ENCODE measurements at regions not wholly inside any gene's neighbourhood (a gene's known extent, or its start where the extent isn't known, plus 50 kb on each side); places are given as distances from the start of the nearest gene placed in this dataset.

GRCh38 chr20:52361650-52362049 lies 170.1 kb upstream of the ZFP64 start:
- no peaks in the 10 kb centered on the region for H3K4me1 ChIP-seq (ENCODE audit: insufficient read depth, low read length, poor library complexity, severe bottlenecking)
- H2AFZ ChIP-seq (ENCODE audit: low read length), result no peak overlapping the region
- no peaks in the 10 kb centered on the region for H3K9me3 ChIP-seq (ENCODE audit: low read length)
- no peak for DNase-seq (ENCODE audit: low spot score)
- intact Hi-C loops (cut with micrococcal nuclease; ENCODE audit: unreplicated experiment), result no loop called here
- no peak overlapping the region for H3K4me3 ChIP-seq (ENCODE audit: low read depth, low read length, poor library complexity, severe bottlenecking)
- no peaks in the 10 kb centered on the region for H4K20me1 ChIP-seq (ENCODE audit: insufficient read depth, low read length)
- CTCF ChIA-PET (ENCODE audit: unreplicated experiment), result no interaction called here
- TF ChIP-seq CTCF (conservative IDR thresholded peaks at IDR 0.05; ENCODE audit: low read length) (no peak), EZH2phosphoT487 (IDR thresholded peaks at IDR 0.05; ENCODE audit: borderline replicate concordance, low read depth, low read length) (no peak)
- H3K4me2 ChIP-seq (ENCODE audit: low read length), result no peak overlapping the region
- POLR2A ChIA-PET, result no interaction called here
- H3K9me2 ChIP-seq (ENCODE audit: insufficient read depth, low read length), result no peaks in the 10 kb centered on the region
- no peak overlapping the region for H3K27ac ChIP-seq (ENCODE audit: low read depth, low read length, poor library complexity, severe bottlenecking)
- H3K79me2 ChIP-seq (ENCODE audit: insufficient read depth, low read depth, low read length), result no peaks in the 10 kb centered on the region
- H3K36me3 ChIP-seq (ENCODE audit: insufficient read depth, low read length), result no peaks in the 10 kb centered on the region
- BruUV-seq (replicated peaks), result no TSS peak

- H4K20me1 ChIP-seq (ENCODE audit: insufficient read depth, low read length), result no peaks in the 10 kb centered on the region
- H3K9me3 ChIP-seq (ENCODE audit: low read length), result no peaks in the 10 kb centered on the region
- no peak overlapping the region for H3K4me2 ChIP-seq (ENCODE audit: low read length)
- no peak for DNase-seq (ENCODE audit: low spot score)
- intact Hi-C loops (cut with micrococcal nuclease; ENCODE audit: unreplicated experiment), result no loop called here
- ChIA-PET POLR2A (no interaction called here), CTCF (ENCODE audit: unreplicated experiment) (no interaction called here)
- no peaks in the 10 kb centered on the region for H3K4me1 ChIP-seq (ENCODE audit: insufficient read depth, low read length, poor library complexity, severe bottlenecking)
- no peak overlapping the region for H2AFZ ChIP-seq (ENCODE audit: low read length)
- H3K9me2 ChIP-seq (ENCODE audit: insufficient read depth, low read length), result no peaks in the 10 kb centered on the region
- H3K4me3 ChIP-seq (ENCODE audit: low read depth, low read length, poor library complexity, severe bottlenecking), result no peak overlapping the region
- no peak for TF ChIP-seq EZH2phosphoT487 (IDR thresholded peaks at IDR 0.05; ENCODE audit: borderline replicate concordance, low read depth, low read length)
- TF ChIP-seq CTCF (conservative IDR thresholded peaks at IDR 0.05; ENCODE audit: low read length), result no peak
- no TSS peak for BruUV-seq (replicated peaks)
- no peak overlapping the region for H3K27ac ChIP-seq (ENCODE audit: low read depth, low read length, poor library complexity, severe bottlenecking)
- H3K79me2 ChIP-seq (ENCODE audit: insufficient read depth, low read depth, low read length), result no peaks in the 10 kb centered on the region
- H3K36me3 ChIP-seq (ENCODE audit: insufficient read depth, low read length), result no peaks in the 10 kb centered on the region
Measured at GRCh38 chr20:52349806-52350205, 158.2 kb upstream of the ZFP64 start.

- no peak overlapping the region for H3K27ac ChIP-seq (ENCODE audit: low read depth, low read length, poor library complexity, severe bottlenecking)
- ChIA-PET POLR2A (no interaction called here), CTCF (ENCODE audit: unreplicated experiment) (no interaction called here)
- no peaks in the 10 kb centered on the region for H3K4me1 ChIP-seq (ENCODE audit: insufficient read depth, low read length, poor library complexity, severe bottlenecking)
- H3K36me3 ChIP-seq (ENCODE audit: insufficient read depth, low read length), result no peaks in the 10 kb centered on the region
- H3K4me3 ChIP-seq (ENCODE audit: low read depth, low read length, poor library complexity, severe bottlenecking), result no peak overlapping the region
- no peak overlapping the region for H3K4me2 ChIP-seq (ENCODE audit: low read length)
- H3K9me3 ChIP-seq (ENCODE audit: low read length), result no peaks in the 10 kb centered on the region
- H4K20me1 ChIP-seq (ENCODE audit: insufficient read depth, low read length), result no peaks in the 10 kb centered on the region
- TF ChIP-seq CTCF (conservative IDR thresholded peaks at IDR 0.05; ENCODE audit: low read length), result no peak
- TF ChIP-seq EZH2phosphoT487 (IDR thresholded peaks at IDR 0.05; ENCODE audit: borderline replicate concordance, low read depth, low read length), result no peak
- H2AFZ ChIP-seq (ENCODE audit: low read length), result no peak overlapping the region
- BruUV-seq (replicated peaks), result no TSS peak
- H3K9me2 ChIP-seq (ENCODE audit: insufficient read depth, low read length), result no peaks in the 10 kb centered on the region
- no peak for DNase-seq (ENCODE audit: low spot score)
- intact Hi-C loops (cut with micrococcal nuclease; ENCODE audit: unreplicated experiment), result no loop called here
- no peaks in the 10 kb centered on the region for H3K79me2 ChIP-seq (ENCODE audit: insufficient read depth, low read depth, low read length)
Measured at GRCh38 chr20:52348434-52348833, 156.9 kb upstream of the ZFP64 start.
